ENCODE measurements at regions not wholly inside any gene's neighbourhood (a gene's known extent, or its start where the extent isn't known, plus 50 kb on each side); places are given as distances from the start of the nearest gene placed in this dataset.

GRCh38 chr11:8787372-8787771 lies 104.8 kb downstream of the RPL27A start:
- H2AK5ac ChIP-seq (ENCODE audit: insufficient read length, low read length), result no peak overlapping the region
- Mint-ChIP-seq H3K27me3 (ENCODE audit: low read depth) (no peaks in the 10 kb centered on the region), H3K27ac (no peak overlapping the region; a peak in 2 of 7 replicates), H3K36me3 (ENCODE audit: insufficient read depth in 1 of 3, low read depth in 3 of 3) (no peaks in the 10 kb centered on the region), H3K9me3 (no peaks in the 10 kb centered on the region), H3K4me1 (peaks cover 15 to 20% of the 10 kb centered on the region in 2 experiments), H3K4me3 (no peak overlapping the region)
- no peaks in the 10 kb centered on the region for H4K20me1 ChIP-seq (ENCODE audit: control insufficient read depth, insufficient read depth, insufficient read length)
- no peak overlapping the region for H2BK15ac ChIP-seq (ENCODE audit: low read depth, low read length)
- no peak overlapping the region for H3K14ac ChIP-seq (ENCODE audit: insufficient read depth, low read length)
- H3K23me2 ChIP-seq (ENCODE audit: insufficient read length, low read depth, low read length, poor library complexity, severe bottlenecking), result no peaks in the 10 kb centered on the region
- no peak overlapping the region for H2BK5ac ChIP-seq (ENCODE audit: insufficient read length, low read length)
- H3K4ac ChIP-seq (ENCODE audit: low read depth, low read length), result no peak overlapping the region
- H3K79me2 ChIP-seq (ENCODE audit: insufficient read depth, low read length), result no peaks in the 10 kb centered on the region
- no peak for DNase-seq
- H4K8ac ChIP-seq (replicated peaks; ENCODE audit: insufficient read length, low read depth, low read length), result no peak overlapping the region
- H3K18ac ChIP-seq (ENCODE audit: insufficient read length, low read depth, low read length), result no peak overlapping the region
- no peak overlapping the region for H2BK20ac ChIP-seq (ENCODE audit: low read depth, low read length, poor library complexity, severe bottlenecking)
- no peak overlapping the region for H3T11ph ChIP-seq (ENCODE audit: low read length)
- no peak overlapping the region for H2BK120ac ChIP-seq (ENCODE audit: low read depth, low read length, poor library complexity, severe bottlenecking)
- no peaks in the 10 kb centered on the region for H3K79me1 ChIP-seq (ENCODE audit: insufficient read depth, low read depth, low read length, poor library complexity, severe bottlenecking)
- WGBS (ENCODE audit: extremely low coverage, insufficient read length, low lambda C conversion rate), result no CpG with 5 or more reads among the region's 7 CpGs
- TF ChIP-seq, protein P1, sequence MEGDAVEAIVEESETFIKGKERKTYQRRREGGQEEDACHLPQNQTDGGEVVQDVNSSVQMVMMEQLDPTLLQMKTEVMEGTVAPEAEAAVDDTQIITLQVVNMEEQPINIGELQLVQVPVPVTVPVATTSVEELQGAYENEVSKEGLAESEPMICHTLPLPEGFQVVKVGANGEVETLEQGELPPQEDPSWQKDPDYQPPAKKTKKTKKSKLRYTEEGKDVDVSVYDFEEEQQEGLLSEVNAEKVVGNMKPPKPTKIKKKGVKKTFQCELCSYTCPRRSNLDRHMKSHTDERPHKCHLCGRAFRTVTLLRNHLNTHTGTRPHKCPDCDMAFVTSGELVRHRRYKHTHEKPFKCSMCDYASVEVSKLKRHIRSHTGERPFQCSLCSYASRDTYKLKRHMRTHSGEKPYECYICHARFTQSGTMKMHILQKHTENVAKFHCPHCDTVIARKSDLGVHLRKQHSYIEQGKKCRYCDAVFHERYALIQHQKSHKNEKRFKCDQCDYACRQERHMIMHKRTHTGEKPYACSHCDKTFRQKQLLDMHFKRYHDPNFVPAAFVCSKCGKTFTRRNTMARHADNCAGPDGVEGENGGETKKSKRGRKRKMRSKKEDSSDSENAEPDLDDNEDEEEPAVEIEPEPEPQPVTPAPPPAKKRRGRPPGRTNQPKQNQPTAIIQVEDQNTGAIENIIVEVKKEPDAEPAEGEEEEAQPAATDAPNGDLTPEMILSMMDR (conservative IDR thresholded peaks at IDR 0.05), result no peak
- H2BK12ac ChIP-seq (ENCODE audit: insufficient read length, low read depth, low read length), result no peak overlapping the region
- H4K91ac ChIP-seq (ENCODE audit: insufficient read length, low read depth, low read length), result no peak overlapping the region
- no peaks in the 10 kb centered on the region for H3K9me3 ChIP-seq (ENCODE audit: control insufficient read depth, low read depth, low read length)
- H4K5ac ChIP-seq (ENCODE audit: insufficient read length, low read depth, low read length), result no peak overlapping the region
- no peak overlapping the region for H3K27ac ChIP-seq (ENCODE audit: insufficient read length, low read depth, low read length)
- no peak overlapping the region for H3K56ac ChIP-seq (ENCODE audit: insufficient read length, low read depth, low read length)
- peaks cover 2% of the 10 kb centered on the region; the same call in 1 of the 2 replicates for H3K4me1 ChIP-seq (ENCODE audit: insufficient read depth, low read length)
- no peak overlapping the region for H3K9ac ChIP-seq (ENCODE audit: extremely low read depth, insufficient read length, low read length)
- H3K4me2 ChIP-seq (ENCODE audit: insufficient read depth, insufficient read length, low read length), result no peak overlapping the region
- no peaks in the 10 kb centered on the region for H3K27me3 ChIP-seq (ENCODE audit: insufficient read depth, low read length)
- H2AFZ ChIP-seq (ENCODE audit: low read length), result no peak overlapping the region
- H3K23ac ChIP-seq (ENCODE audit: insufficient read length, low read depth, low read length), result no peak overlapping the region

All from H9 (cell line).